Hematopoietic multipotent progenitor cell treated with erythropoietin and hydrocortisone succinate and interleukin-3 and kit ligand, for 6 days (in vitro differentiated cells): ENCODE measurements at regions not wholly inside any gene's neighbourhood (a gene's known extent, or its start where the extent isn't known, plus 50 kb on each side); places are given as distances from the start of the nearest gene placed in this dataset.
"Not testable (repeated sequence)": the region's sequence is repeated elsewhere in the genome, so short reads cannot be mapped to it uniquely, and the experiment has no call there.

Source experiments
- DNase-seq: peaks from one replicate; pipeline ENCODE4 v3.0.0-alpha.2; 2015

GRCh38 chrX:3817480-3817879, 104.0 kb upstream of the PRKX start:
- not testable (repeated sequence) for DNase-seq

- DNase-seq, result peak; percentile 60
Measured at GRCh38 chrX:3815896-3816664, 102.6 kb upstream of the PRKX start.

GRCh38 chrX:3811331-3812311, 98.2 kb upstream of the PRKX start:
- peak; percentile 69 for DNase-seq

- no peak for DNase-seq
Measured at GRCh38 chrX:3807906-3808305, 94.5 kb upstream of the PRKX start.

GRCh38 chrX:3806630-3807029, 93.2 kb upstream of the PRKX start:
- no peak for DNase-seq

GRCh38 chrX:3803713-3804112, 90.3 kb upstream of the PRKX start:
- no peak for DNase-seq

- DNase-seq, result no peak
Measured at GRCh38 chrX:3803305-3803704, 89.9 kb upstream of the PRKX start.

GRCh38 chrX:3795411-3795810, 82.0 kb upstream of the PRKX start:
- DNase-seq, result not testable (repeated sequence)

- DNase-seq, result no peak
Measured at GRCh38 chrX:3791449-3791848, 78.0 kb upstream of the PRKX start.

GRCh38 chrX:3788494-3789233, 75.2 kb upstream of the PRKX start:
- no peak for DNase-seq

GRCh38 chrX:3787856-3788255, 74.4 kb upstream of the PRKX start:
- no peak for DNase-seq

GRCh38 chrX:3785822-3786221, 72.4 kb upstream of the PRKX start:
- DNase-seq, result peak; percentile 2

GRCh38 chrX:3780564-3780963, 67.1 kb upstream of the PRKX start:
- DNase-seq, result no peak

GRCh38 chrX:3779546-3779945, 66.1 kb upstream of the PRKX start:
- DNase-seq, result no peak

GRCh38 chrX:3777416-3777815, 64.0 kb upstream of the PRKX start:
- no peak for DNase-seq

- DNase-seq, result no peak
Measured at GRCh38 chrX:3771766-3772165, 58.3 kb upstream of the PRKX start.

GRCh38 chrX:3768881-3769280, 55.4 kb upstream of the PRKX start:
- DNase-seq, result no peak
